Right lobe of liver (tissue), 4 donors: ENCODE measurements at regions not wholly inside any gene's neighbourhood (a gene's known extent, or its start where the extent isn't known, plus 50 kb on each side); places are given as distances from the start of the nearest gene placed in this dataset.

ENCODE experiments used
- CTCF ChIP-seq, 4 donors: fragments of 200-600 bp in 3 of 4; fragments of 450-650 bp in 1 of 4; IDR thresholded peaks; one replicate each; pipeline versions ENCODE4 v1.5.1 to v1.8.0; 2016 to 2022; ENCODE audit warnings: antibody characterized with exemption in 4 of 4, mild to moderate bottlenecking in 2 of 4
- POLR2A ChIP-seq: fragments of 450-650 bp; IDR thresholded peaks from one replicate; pipeline ENCODE4 v1.6.1; 2017; ENCODE audit warnings: antibody characterized with exemption, mild to moderate bottlenecking
- donor health status: DM: no; HTN: no; CAD: no.
- donor health status: DM: no; HTN: no; CAD: no.
- donor health status: DM: no; HTN: yes; CAD: no.

- no peak for TF ChIP-seq CTCF (IDR thresholded peaks at IDR 0.05)
- TF ChIP-seq POLR2A: no peak
Measured at GRCh38 chr11:29447821-29448220, 569.0 kb downstream of the KCNA4 start.
